NCI-H1417 treated with DMSO at 0.1 percent for 48 hours (cell line): ENCODE measurements at regions not wholly inside any gene's neighbourhood (a gene's known extent, or its start where the extent isn't known, plus 50 kb on each side); places are given as distances from the start of the nearest gene placed in this dataset.

Source experiments
- DNase-seq: peaks from one replicate; lab custom pipeline; 2025; lab: John Stamatoyannopoulos, UW

GRCh38 chr4:119825696-119826095, 197.1 kb upstream of the PDE5A start:
- DNase-seq = no peak

- no peak for DNase-seq
Measured at GRCh38 chr4:119823891-119824290, 195.3 kb upstream of the PDE5A start.

GRCh38 chr4:119823045-119823444, 194.4 kb upstream of the PDE5A start:
- no peak for DNase-seq

DNA sequence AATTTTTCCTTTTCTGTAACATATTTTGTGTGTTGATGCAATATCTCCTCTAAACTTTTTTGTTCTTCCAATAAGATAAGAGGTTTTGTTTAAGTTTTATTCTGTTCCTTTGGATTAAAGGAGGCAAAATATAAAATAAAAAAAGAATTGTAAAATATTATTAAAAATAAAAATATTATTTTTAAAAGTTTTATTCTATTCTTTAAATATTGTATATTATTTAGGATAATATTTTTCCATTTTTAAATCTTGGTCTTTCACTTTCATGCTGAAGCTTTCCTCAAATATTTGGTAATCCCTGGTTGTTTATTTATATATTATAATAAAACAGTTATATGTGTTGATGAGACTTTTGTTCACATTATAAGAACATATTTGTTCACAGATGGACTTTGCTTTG, 187.9 kb upstream of the PDE5A start:
- DNase-seq = no peak

DNA sequence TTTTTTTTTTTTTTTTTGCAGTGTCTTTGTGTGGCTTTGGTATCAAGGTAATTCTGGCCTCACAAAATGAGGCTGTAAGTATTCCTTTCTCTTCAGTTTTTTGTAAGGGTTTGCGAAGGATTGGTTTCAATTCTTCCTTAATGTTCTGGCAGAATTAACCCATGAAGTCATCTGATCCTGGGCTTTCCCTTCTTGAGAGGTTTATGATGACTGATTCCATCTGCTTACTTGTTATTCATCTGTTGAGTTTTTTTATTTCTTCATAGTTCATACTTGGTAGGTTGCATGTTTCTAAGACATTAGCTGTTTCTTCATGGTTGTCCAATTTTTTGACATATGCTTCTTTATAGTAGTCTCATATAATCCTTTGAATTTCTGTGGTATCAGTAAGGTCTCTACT, 181.4 kb upstream of the PDE5A start:
- DNase-seq = no peak

- DNase-seq = no peak
Measured at GRCh38 chr4:119804404-119804803, 175.8 kb upstream of the PDE5A start.

- DNase-seq = no peak
Measured at GRCh38 chr4:119797238-119797894, 168.8 kb upstream of the PDE5A start.

DNA sequence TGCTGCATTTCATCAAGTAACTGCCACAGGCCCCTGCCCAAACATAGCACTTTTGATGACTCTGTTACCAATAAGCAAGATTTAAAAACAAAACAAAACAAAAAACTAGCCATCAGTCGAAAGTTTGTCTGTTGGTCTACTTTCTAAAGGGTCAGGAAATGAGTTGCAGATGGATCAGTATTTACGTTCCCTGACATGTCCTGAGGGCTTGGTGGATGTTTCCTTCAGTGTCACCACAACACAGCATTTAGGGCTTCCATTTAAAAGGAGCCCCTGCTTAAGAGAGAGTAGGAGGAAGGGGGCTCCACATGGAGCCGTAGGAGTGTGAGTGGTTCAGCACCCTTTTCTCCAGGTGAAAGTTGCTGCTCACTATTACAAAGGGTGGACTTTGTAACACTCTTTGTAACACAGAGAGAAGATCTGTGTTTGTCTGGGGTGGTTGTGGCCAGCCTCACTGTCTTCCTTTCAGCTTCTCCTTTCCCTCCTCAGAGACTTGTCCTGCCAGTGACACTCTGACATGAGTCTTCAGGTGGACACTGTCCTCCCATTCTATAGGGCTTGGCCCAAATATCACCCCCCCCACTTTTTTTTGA, 167.5 kb upstream of the PDE5A start:
- DNase-seq = no peak

DNA sequence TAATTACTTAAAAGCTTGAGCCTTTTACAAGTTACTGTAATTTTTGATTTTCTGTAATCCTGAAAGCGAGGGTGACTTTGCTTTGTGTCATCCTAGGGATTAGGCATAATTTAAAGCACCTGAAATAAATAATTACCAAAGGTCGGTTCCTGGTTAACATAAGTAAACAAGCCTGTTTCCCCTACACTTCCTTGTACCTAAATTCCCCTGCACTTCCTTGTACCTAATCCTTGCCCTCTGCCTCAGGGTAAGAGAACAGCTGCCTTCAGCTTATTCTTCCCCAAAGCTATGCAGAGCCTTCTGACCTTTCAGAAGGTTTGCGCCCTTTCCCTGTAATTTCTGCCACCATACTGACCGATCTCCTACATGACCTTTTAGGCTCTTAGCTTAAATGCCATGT, 166.1 kb upstream of the PDE5A start:
- no peak for DNase-seq

- DNase-seq = no peak
Measured at GRCh38 chr4:119794113-119794512, 165.5 kb upstream of the PDE5A start.

- DNase-seq = no peak
Measured at GRCh38 chr4:119788349-119789266, 160.0 kb upstream of the PDE5A start.

DNA sequence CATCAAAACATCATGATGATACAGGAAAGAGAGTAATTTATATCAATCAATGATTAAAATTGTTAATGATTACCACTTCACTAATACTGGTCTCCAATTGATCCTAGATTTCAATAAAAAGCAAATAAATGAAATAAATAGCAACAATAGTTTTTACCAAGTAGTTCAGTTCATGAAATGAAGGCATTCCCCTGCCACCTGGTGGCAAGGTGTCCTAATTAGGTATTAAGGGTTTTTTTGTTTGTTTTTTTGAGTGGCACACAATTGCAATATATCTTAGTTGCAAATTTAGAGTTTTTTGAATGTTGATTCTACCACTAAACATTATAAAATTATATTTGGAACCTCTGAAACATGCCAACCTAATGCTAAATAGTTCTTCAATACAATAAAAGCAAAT, 157.4 kb upstream of the PDE5A start:
- no peak for DNase-seq

DNA sequence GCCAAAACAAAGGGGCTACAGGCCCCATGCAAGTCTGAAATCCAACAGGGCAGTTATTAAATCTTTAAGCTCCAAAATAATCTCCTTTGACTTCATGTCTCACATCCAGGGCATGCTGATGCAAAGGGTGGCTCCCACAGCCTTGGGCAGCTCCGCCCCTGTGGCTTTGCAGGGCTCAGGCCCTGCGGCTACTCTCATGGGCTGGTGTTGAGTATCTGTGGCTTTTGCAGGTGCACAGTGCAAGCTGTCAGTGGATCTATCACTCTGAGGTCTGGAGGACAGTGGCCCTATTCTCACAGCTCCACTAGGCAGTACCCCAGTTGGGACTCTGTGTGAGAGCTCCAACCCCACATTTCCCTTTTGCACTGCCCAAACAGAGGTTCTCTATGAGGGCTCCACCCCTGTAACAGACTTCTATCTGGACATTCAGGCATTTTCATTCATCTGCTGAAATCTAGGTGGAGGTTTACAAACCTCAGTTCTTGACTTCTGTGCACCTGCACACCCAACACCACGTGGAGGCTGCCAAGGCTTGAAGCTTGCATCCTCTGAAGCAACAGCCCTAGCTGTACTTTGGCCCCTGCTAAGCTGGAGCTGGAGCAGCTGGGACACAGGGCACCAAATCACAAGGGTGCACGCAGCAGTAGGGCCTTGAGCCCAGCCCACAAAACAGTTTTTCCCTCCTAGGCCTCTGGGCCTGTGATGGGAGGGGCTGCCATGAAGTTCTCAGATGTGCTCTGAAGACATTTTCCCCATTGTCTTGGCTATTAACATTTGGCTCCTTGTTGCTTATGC, 154.8 kb upstream of the PDE5A start:
- DNase-seq = no peak

DNA sequence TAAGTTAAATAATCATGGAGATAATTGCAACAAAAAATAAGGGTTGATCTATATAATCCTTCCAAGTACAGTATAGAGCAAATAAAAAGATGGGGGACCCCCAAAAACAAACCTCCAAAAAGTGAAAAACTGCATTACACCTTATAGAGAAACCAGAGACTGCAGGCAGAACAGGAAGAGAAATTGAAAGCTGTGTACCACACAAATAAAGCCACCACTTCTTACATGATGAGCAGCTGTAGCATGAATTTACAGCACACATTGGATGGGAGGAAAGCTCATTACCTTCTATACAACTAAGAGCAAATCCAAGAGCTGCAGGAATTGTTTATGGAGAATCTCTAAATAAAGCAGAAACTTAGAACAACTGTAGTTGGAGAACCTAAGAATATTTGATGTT, 152.4 kb upstream of the PDE5A start:
- DNase-seq = no peak

- DNase-seq = no peak
Measured at GRCh38 chr4:119774840-119775239, 146.2 kb upstream of the PDE5A start.

- no peak for DNase-seq
Measured at GRCh38 chr4:119765951-119766350, 137.3 kb upstream of the PDE5A start.

GRCh38 chr4:119765469-119765868, 136.9 kb upstream of the PDE5A start:
- no peak for DNase-seq

DNA sequence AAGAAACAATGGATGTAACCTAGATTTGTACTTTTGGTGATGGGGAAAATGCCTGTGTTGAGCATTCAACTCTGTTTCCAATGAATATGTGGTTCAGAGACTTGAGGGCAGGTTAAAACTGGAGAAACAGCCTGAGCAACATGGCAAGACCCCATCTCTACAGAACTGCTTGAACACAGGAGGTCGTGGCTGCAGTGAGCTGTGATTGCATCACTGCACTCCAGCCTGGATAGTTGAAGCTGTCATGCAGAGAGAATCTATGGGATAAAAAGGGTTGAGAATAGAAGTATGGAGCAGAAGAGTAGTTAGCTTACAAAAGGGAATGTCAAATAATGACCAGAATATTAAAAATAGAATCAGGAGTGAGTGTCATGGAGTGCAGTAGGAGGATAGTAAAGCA, 134.8 kb upstream of the PDE5A start:
- DNase-seq = no peak

GRCh38 chr4:119755599-119755998, 127.0 kb upstream of the PDE5A start:
- DNase-seq = no peak

- DNase-seq = no peak
Measured at GRCh38 chr4:119752936-119753335, 124.3 kb upstream of the PDE5A start.

DNA sequence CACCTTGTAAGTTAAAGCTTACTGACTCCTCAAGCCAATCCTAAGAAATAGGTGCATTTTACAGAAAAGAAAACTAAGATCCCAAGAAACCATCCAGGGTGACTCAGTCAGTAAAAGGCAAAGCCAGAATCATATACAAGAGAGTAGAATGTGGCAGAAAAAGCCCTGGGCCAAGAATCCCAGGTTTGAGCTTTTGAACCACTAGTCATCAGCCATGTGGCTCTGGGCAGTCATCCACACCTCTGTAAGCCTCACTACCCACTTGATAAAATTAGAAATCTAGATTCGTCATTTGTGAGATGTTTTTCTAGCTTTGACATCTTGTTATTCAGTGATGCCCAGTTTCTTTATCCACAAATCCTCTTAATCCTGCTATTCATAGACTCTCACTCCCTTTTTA, 122.2 kb upstream of the PDE5A start:
- no peak for DNase-seq

DNA sequence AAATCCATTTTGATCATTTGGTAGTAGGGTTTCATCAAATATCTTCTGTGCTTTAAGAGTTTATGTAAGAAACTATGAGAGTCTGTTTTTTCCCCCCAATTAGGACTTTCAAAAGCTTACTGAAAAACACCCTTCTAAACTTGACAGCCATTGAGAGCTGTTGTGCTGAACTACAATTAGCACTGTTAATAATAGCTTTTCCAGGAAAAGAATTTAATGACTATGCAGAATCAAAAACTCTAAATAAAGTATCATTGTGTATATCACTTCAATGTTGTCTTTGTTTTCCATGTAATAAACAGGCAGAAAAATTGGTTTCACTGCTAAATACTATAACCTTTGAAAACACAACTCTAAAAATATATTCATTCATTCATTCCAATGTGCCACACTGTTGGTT, 121.4 kb upstream of the PDE5A start:
- no peak for DNase-seq
